HCT116 (cell line): ENCODE measurements at regions not wholly inside any gene's neighbourhood (a gene's known extent, or its start where the extent isn't known, plus 50 kb on each side); places are given as distances from the start of the nearest gene placed in this dataset.

Source experiments
- EZH2 ChIP-seq: fragments of 200-600 bp; sonication (generic); IDR thresholded peaks from 2 replicates; pipeline ENCODE4 v1.6.1; 2017; ENCODE audit warnings: antibody characterized with exemption, mixed run types
- FOSL1 ChIP-seq: IDR thresholded peaks from 2 replicates; pipeline ENCODE4 v1.6.1; 2012; ENCODE audit warnings: low read depth
- POLR2A ChIP-seq: IDR thresholded peaks from 2 replicates; pipeline ENCODE4 v1.7.0; 2011; ENCODE audit warnings: borderline replicate concordance; ENCODE audit not compliant: insufficient read depth, insufficient read length; ENCODE audit errors: extremely low read depth
- SP1 ChIP-seq: IDR thresholded peaks from 2 replicates; pipeline ENCODE4 v1.6.1; 2012; ENCODE audit warnings: low read depth
- TF ChIP-seq, protein P1 (sequence below), 3 experiments: fragments of 200-600 bp in 1 of 3; sonication (generic) in 1 of 3; IDR thresholded peaks in 2 of 3; conservative IDR thresholded peaks in 1 of 3; 2 replicates each; pipeline ENCODE4 v1.5.1; 2012 to 2017; ENCODE audit warnings: low read depth in 2 of 3, low read length in 2 of 3, antibody characterized with exemption in 1 of 3, borderline replicate concordance in 1 of 3, control low read depth in 1 of 3, mild to moderate bottlenecking in 1 of 3, mixed read lengths in 1 of 3, mixed run types in 1 of 3, moderate library complexity in 1 of 3; ENCODE audit not compliant: insufficient read depth in 1 of 3
- TF ChIP-seq, protein P2 (sequence below): IDR thresholded peaks from 2 replicates; pipeline ENCODE4 v1.6.1; 2012

- TF ChIP-seq, protein P1, sequence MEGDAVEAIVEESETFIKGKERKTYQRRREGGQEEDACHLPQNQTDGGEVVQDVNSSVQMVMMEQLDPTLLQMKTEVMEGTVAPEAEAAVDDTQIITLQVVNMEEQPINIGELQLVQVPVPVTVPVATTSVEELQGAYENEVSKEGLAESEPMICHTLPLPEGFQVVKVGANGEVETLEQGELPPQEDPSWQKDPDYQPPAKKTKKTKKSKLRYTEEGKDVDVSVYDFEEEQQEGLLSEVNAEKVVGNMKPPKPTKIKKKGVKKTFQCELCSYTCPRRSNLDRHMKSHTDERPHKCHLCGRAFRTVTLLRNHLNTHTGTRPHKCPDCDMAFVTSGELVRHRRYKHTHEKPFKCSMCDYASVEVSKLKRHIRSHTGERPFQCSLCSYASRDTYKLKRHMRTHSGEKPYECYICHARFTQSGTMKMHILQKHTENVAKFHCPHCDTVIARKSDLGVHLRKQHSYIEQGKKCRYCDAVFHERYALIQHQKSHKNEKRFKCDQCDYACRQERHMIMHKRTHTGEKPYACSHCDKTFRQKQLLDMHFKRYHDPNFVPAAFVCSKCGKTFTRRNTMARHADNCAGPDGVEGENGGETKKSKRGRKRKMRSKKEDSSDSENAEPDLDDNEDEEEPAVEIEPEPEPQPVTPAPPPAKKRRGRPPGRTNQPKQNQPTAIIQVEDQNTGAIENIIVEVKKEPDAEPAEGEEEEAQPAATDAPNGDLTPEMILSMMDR (IDR thresholded peaks at IDR 0.05 in 2 of 3, conservative IDR thresholded peaks at IDR 0.05 in 1 of 3; ENCODE audit: borderline replicate concordance in 1 of 3, insufficient read depth in 1 of 3, low read depth in 2 of 3, low read length in 2 of 3) = no peak
- TF ChIP-seq POLR2A (no peak), FOSL1 (no peak), EZH2 (no peak), SP1 (no peak)
- TF ChIP-seq, protein P2, sequence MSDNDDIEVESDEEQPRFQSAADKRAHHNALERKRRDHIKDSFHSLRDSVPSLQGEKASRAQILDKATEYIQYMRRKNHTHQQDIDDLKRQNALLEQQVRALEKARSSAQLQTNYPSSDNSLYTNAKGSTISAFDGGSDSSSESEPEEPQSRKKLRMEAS = no peak
These were observed 156.8 kb upstream of the KCND3 start for GRCh38 chr1:112146201-112146715.
